Adrenal gland (tissue), 9 donors: ENCODE measurements at regions not wholly inside any gene's neighbourhood (a gene's known extent, or its start where the extent isn't known, plus 50 kb on each side); places are given as distances from the start of the nearest gene placed in this dataset.

ENCODE experiments used
- DNase-seq, 7 donors: peaks; one replicate each; pipeline ENCODE4 v3.0.0-alpha.2; 2019 to 2020
- H3K27ac ChIP-seq, 5 donors: fragments of 200-600 bp; sonication (generic) in 4 of 5; 1 replicate in 3 of 5; 2 replicates in 2 of 5; pipeline versions ENCODE4 v1.5.1 to v1.8.0; 2016 to 2020; ENCODE audit warnings: mild to moderate bottlenecking in 1 of 5
- H3K27me3 ChIP-seq: fragments of 200-600 bp; 2 replicates; pipeline ENCODE4 v1.8.0; 2021
- H3K36me3 ChIP-seq, 2 donors: fragments of 200-600 bp; replicated peaks in 1 of 2; 1 replicate in 1 of 2; 2 replicates in 1 of 2; pipeline versions ENCODE4 v1.5.1 to v1.8.0; 2018 to 2022
- H3K4me1 ChIP-seq, 2 donors: fragments of 200-600 bp; replicated peaks in 1 of 2; 1 replicate in 1 of 2; 2 replicates in 1 of 2; pipeline versions ENCODE4 v1.5.1 to v1.8.0; 2018 to 2021
- H3K4me3 ChIP-seq, 4 donors: fragments of 200-600 bp; sonication (generic) in 3 of 4; one replicate each; pipeline ENCODE4 v1.5.1; 2016 to 2018
- H3K9me3 ChIP-seq, 3 donors: fragments of 200-600 bp; sonication (generic) in 1 of 3; replicated peaks in 1 of 3; 1 replicate in 2 of 3; 2 replicates in 1 of 3; pipeline versions ENCODE4 v1.5.1 to v1.8.0; 2016 to 2021
- POLR2A ChIP-seq, 2 donors: fragments of 450-650 bp; IDR thresholded peaks; one replicate each; pipeline ENCODE4 v1.6.1; 2017; ENCODE audit warnings: antibody characterized with exemption in 2 of 2, mild to moderate bottlenecking in 2 of 2, moderate library complexity in 1 of 2
- WGBS, 4 donors: extraction: QIAGEN DNeasy Blood & Tissue Kit in 2 of 4; methylation state at CpG; one replicate each; pipeline versions ENCODE4 v1.1.5 to v1.1.7; 2013 to 2017; 5-methylcytosine and 5-hydroxymethylcytosine counted together
- intact Hi-C, 2 donors: fragments of 100-400 bp; cut with DNase I; formaldehyde crosslinking; loops; one replicate each; pipeline versions ENCODE4 v1.14.1 to v1.15.0; 2022 to 2023
- TF ChIP-seq, protein P1 (sequence below), 6 experiments: fragments of 450-650 bp in 4 of 6; fragments of 200-600 bp in 2 of 6; sonication (generic) in 1 of 6; IDR thresholded peaks; 1 replicate in 5 of 6; 2 replicates in 1 of 6; pipeline versions ENCODE4 v1.5.1 to v1.8.0; 2016 to 2021; ENCODE audit warnings: antibody characterized with exemption in 6 of 6, mild to moderate bottlenecking in 2 of 6, moderate library complexity in 1 of 6
- donor health status: healthy with polysubstance abuse.
- donor health status: Bipolar disorder and iron deficiency.
- donor health status: DM: yes; HTN: yes; CAD: no.
- donor health status: DM: no; HTN: no; CAD: no.
- donor health status: DM: no; HTN: no; CAD: no.

DNA sequence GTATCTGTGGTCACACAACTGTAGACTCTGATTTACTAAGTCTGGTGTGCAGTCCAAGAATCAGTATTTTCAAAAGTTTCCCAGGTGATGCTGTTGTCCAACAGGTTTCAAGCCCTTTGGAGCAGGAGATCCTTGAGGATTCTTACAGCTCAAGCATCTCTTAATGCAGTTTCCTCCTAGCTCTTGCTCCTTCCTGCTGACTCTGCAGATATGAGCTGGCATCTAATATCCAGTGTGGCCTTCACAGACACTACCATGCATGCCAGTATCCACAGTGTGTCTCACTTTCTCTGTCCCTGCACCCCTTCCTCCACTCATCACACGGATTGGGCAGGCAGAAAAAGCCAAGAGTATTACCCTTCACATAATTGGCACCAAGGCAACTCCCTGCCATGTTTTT, 182.2 kb upstream of the TNC start:
- 50 to 67% (median 58%) methylated on average over 1 of the region's 1 CpG for WGBS, 4 donors
- no peak for DNase-seq

DNA sequence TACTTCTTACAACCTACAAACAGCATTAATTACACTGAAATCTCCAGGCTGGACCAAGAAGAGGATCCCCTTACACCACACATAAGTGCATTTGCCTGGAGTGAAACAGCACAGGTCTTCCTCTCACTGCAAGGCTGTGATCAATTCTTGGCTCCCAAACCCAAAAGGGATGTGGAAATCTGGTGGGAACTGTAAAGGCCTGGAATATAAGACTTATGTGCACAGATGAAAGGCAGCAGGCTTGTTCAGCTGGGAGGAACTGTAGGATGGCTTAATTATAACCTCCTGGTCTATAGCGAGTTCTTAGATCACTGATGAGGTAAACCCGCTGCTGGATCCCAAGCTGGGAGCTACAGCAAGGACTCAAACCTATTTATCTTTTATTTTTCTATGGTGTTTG, 182.9 kb upstream of the TNC start:
- H3K27ac ChIP-seq = no peak overlapping the region
- no peak for DNase-seq

More for the DNA sequence above, 182.2 kb upstream of the TNC start:
- intact Hi-C loops = no loop called here
- Histone ChIP-seq H3K36me3 (no peaks in the 10 kb centered on the region), H3K4me3 (no peak overlapping the region), H3K27ac (no peak overlapping the region), H3K4me1 (no peaks in the 10 kb centered on the region), H3K27me3 (no peaks in the 10 kb centered on the region), H3K9me3 (no peaks in the 10 kb centered on the region)
- TF ChIP-seq, protein P1, sequence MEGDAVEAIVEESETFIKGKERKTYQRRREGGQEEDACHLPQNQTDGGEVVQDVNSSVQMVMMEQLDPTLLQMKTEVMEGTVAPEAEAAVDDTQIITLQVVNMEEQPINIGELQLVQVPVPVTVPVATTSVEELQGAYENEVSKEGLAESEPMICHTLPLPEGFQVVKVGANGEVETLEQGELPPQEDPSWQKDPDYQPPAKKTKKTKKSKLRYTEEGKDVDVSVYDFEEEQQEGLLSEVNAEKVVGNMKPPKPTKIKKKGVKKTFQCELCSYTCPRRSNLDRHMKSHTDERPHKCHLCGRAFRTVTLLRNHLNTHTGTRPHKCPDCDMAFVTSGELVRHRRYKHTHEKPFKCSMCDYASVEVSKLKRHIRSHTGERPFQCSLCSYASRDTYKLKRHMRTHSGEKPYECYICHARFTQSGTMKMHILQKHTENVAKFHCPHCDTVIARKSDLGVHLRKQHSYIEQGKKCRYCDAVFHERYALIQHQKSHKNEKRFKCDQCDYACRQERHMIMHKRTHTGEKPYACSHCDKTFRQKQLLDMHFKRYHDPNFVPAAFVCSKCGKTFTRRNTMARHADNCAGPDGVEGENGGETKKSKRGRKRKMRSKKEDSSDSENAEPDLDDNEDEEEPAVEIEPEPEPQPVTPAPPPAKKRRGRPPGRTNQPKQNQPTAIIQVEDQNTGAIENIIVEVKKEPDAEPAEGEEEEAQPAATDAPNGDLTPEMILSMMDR (IDR thresholded peaks at IDR 0.05) = no peak
- no peak for TF ChIP-seq POLR2A (IDR thresholded peaks at IDR 0.05)

GRCh38 chr9:115301581-115301980, 183.6 kb upstream of the TNC start:
- Histone ChIP-seq H3K4me1 (no peaks in the 10 kb centered on the region), H3K9me3 (no peaks in the 10 kb centered on the region), H3K4me3 (no peak overlapping the region), H3K27me3 (no peaks in the 10 kb centered on the region), H3K36me3 (no peaks in the 10 kb centered on the region), H3K27ac (no peak overlapping the region)
- intact Hi-C loops = no loop called here
- TF ChIP-seq, protein P1 (IDR thresholded peaks at IDR 0.05) = no peak
- no peak for TF ChIP-seq POLR2A (IDR thresholded peaks at IDR 0.05)
- WGBS, 4 donors = 72 to 84% (median 80%) methylated on average over 5 of the region's 5 CpGs
- DNase-seq = no peak

More for the DNA sequence above, 182.9 kb upstream of the TNC start:
- TF ChIP-seq, protein P1 (IDR thresholded peaks at IDR 0.05) = no peak
- no peak for TF ChIP-seq POLR2A (IDR thresholded peaks at IDR 0.05)
- WGBS, 4 donors = 71 to 80% (median 77%) methylated on average over 2 of the region's 2 CpGs
- no peaks in the 10 kb centered on the region for H3K27me3 ChIP-seq
- H3K9me3 ChIP-seq = no peaks in the 10 kb centered on the region
- H3K4me3 ChIP-seq = no peak overlapping the region
- intact Hi-C loops = no loop called here
- no peaks in the 10 kb centered on the region for H3K4me1 ChIP-seq
- no peaks in the 10 kb centered on the region for H3K36me3 ChIP-seq

GRCh38 chr9:115305543-115305942, 187.6 kb upstream of the TNC start:
- intact Hi-C loops = no loop called here
- H3K4me1 ChIP-seq = no peaks in the 10 kb centered on the region
- H3K9me3 ChIP-seq = no peaks in the 10 kb centered on the region
- DNase-seq = no peak
- no peaks in the 10 kb centered on the region for H3K27me3 ChIP-seq
- no peak overlapping the region for H3K27ac ChIP-seq
- no peak for TF ChIP-seq POLR2A (IDR thresholded peaks at IDR 0.05)
- TF ChIP-seq, protein P1 (IDR thresholded peaks at IDR 0.05) = no peak
- 49 to 69% (median 62%) methylated on average over 3 of the region's 3 CpGs for WGBS, 4 donors
- H3K36me3 ChIP-seq = no peaks in the 10 kb centered on the region
- no peak overlapping the region for H3K4me3 ChIP-seq
